GM19395 (cell line): ENCODE measurements at regions not wholly inside any gene's neighbourhood (a gene's known extent, or its start where the extent isn't known, plus 50 kb on each side); places are given as distances from the start of the nearest gene placed in this dataset.
"Not testable (repeated sequence)": the region's sequence is repeated elsewhere in the genome, so short reads cannot be mapped to it uniquely, and the experiment has no call there.

ENCODE experiments used
- ATAC-seq: cut with Tn5 transposase; IDR thresholded peaks from one replicate; pipeline ENCODE4 v1.9.1; 2021; ENCODE audit warnings: mild to moderate bottlenecking, moderate library complexity; ENCODE audit not compliant: unreplicated experiment

GRCh38 chr1:113292603-113293255 is 97.6 kb upstream of the MAGI3 start:
- no peak for ATAC-seq

- no peak for ATAC-seq
These were observed 97.1 kb upstream of the MAGI3 start for GRCh38 chr1:113293256-113293626.

- no peak for ATAC-seq
These were observed 92.6 kb upstream of the MAGI3 start for GRCh38 chr1:113297749-113298148.

DNA sequence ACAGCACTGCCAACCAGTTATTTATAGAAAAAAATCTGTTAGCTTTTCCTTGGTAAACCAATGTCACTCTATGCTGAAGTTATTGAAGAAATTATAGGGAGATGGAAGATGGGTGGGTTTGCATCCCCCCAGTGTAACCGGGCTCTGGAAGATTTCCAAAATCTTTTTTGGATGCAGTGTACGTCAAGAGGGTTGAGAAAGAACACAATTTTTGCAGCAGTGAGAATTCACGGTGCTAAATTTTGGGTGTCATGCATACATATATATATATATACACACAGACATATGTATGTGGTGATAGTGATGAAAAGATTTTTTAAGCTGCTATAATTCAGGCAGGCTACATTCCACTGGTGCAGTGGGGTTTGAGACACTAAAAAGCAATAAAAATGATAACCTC is 91.4 kb upstream of the MAGI3 start:
- ATAC-seq: no peak

GRCh38 chr1:113302636-113303035 is 87.7 kb upstream of the MAGI3 start:
- ATAC-seq: no peak

DNA sequence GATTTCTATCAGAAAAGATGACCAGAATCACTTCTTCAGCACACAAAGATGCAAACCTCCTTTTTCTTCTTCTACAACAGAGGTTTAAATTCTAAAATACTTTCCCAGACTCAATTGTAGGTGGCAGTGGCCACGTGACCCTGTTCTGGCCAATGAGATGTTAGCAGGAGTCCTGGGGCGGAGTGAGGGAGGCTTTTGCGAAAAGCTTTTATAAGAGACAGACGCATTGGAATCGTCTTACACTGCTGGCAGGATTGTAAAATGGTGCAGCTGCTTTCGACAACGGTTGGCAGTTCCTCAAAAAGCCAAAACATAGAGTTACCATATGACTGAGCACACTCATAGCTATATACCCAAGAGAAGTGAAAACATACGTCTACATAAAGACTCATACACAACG is 87.0 kb upstream of the MAGI3 start:
- no peak for ATAC-seq

- not testable (repeated sequence) for ATAC-seq
These were observed 85.3 kb upstream of the MAGI3 start for GRCh38 chr1:113305029-113305428.

DNA sequence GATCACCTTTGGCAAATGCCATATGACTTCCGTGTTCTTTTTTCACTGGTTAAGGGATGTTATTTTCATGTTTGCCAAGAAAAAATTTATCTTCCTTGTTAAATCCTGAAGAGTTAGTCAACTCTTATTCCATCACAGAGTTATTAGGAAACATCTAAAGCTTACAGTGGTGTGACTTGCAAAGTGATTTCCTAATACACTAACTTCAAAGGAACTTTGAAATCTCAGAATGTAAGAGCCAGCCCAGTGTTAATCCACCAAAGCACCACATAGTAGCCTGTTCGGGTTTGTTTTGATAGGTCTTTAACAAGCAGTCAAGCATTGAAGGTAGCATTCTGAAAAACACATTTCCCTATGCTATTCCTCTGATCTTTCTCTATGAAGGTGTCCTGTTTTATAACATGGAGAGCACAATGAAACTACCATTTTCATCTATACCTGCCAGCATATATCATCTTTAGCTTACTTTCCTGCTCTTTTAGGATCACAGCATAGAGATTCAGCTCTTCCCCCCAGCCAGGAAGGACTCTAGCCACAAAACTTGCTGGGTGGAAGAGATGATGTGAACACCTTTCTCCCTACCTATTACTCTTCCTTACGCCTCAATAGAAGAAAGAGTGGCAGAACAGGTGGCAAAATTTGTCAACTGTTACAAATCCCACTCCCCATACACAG is 82.4 kb upstream of the MAGI3 start:
- ATAC-seq: no peak

GRCh38 chr1:113312651-113313050 is 77.7 kb upstream of the MAGI3 start:
- not testable (repeated sequence) for ATAC-seq

DNA sequence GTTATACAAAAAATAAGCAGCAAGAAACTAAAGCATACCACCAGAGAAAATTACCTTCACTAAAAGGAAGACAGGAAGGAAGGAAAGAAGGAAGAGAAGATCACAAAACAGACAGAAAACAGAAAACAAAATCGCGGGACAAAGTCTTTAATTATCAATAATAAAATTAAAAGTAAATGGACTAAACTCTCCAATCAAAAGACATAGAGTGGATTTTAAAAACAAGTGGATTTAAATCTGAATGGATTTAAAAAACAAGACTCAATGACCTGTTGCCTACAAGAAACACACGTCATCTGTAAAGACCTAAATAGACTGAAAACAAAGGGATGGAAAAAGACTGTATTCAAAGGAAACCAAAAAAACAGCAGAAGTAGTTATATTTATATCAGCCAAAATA is 75.7 kb upstream of the MAGI3 start:
- ATAC-seq: no peak

- no peak for ATAC-seq
These were observed 70.0 kb upstream of the MAGI3 start for GRCh38 chr1:113320272-113320671.

DNA sequence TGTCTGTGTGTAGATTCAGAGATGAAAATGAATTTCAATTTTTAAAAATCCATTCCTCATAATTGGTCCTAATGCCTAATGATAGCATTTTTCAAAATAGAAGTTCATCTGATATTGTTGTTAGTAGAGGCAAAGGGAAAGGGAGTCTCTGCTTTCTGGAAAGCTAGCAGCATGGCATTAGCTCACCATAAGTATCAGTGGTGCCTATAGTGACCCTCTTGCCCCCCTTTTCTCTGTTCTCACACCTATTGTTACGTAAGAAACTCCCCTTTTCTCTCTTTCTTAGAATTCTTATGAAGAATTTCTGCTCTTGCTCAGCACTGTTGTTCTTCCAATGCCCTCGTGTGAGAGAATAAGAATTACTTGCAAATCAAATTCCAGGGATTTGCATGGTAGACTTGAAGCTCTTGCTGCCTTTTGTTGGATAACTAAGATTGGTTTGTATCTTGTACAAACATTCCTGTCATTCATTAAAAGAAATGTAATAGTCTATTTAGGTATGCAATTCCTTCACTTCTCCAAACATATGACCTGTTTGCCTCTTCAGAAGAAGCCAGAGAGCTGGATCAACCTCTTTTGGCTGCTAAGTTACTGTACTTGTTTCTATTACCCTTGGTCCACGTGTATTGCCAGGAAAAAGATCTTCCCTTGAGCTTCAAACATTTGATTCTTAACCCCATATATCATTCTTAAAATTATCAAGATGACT is 69.2 kb upstream of the MAGI3 start:
- ATAC-seq: no peak

GRCh38 chr1:113321771-113322387 is 68.4 kb upstream of the MAGI3 start:
- no peak for ATAC-seq

DNA sequence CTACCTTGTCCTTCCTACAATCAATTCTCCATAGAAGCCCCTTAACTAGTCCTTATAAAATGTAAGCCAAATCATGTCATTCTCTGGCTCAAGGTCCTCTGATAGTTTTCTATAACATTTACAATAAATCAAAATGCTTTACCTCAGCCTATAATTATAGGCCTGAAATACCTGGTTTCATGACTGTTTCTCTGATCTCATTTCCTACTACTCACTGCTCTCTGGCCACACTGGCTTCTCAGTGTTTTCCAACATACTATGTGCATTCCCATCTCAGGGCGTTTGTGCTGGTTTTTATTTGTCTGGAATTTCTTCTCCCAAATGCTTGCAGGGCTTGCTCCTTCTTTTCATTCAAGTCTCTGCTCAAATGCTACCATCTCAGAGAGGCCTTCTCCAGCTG is 67.9 kb upstream of the MAGI3 start:
- no peak for ATAC-seq

- no peak for ATAC-seq
These were observed 65.3 kb upstream of the MAGI3 start for GRCh38 chr1:113325022-113325421.

- no peak for ATAC-seq
These were observed 63.3 kb upstream of the MAGI3 start for GRCh38 chr1:113326976-113327375.

DNA sequence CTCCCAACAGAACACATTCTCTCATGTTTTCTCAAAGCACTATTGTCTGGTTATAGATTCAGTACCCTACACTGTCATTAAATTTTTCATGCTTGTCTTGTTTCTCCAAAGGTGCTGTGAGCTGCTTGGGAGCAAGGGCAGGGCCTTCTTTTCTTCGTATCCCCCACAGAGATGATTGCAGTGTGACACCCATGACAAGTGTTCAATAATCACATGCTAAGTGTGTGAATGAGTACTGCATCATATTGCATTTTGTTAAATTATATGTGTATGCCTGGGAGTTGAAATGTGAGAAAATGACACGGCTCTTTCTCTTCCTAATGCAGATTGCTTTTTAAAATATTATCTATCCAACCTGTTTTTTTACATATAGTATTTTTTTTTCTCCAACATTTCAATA is 57.3 kb upstream of the MAGI3 start:
- ATAC-seq: no peak

GRCh38 chr1:113340038-113340437 is 50.3 kb upstream of the MAGI3 start:
- ATAC-seq: no peak
